HEK293 (cell line): ENCODE measurements at regions not wholly inside any gene's neighbourhood (a gene's known extent, or its start where the extent isn't known, plus 50 kb on each side); places are given as distances from the start of the nearest gene placed in this dataset.

ENCODE experiments used
- YY2 ChIP-seq: fragments of 450-650 bp; formaldehyde crosslinking; IDR thresholded peaks from 2 replicates; pipeline ENCODE4 v1.5.1; 2016; ENCODE audit warnings: missing biosample characterization, missing genetic modification characterization
- ZEB2 ChIP-seq: fragments of 450-650 bp; formaldehyde crosslinking; IDR thresholded peaks from 2 replicates; pipeline ENCODE4 v1.5.1; 2016; ENCODE audit warnings: missing biosample characterization, missing genetic modification characterization
- ZFP3 ChIP-seq: fragments of 450-650 bp; formaldehyde crosslinking; IDR thresholded peaks from 2 replicates; pipeline ENCODE4 v1.5.1; 2016; ENCODE audit warnings: low read depth, missing biosample characterization, missing genetic modification characterization
- ZNF146 ChIP-seq: fragments of 450-650 bp; formaldehyde crosslinking; IDR thresholded peaks from 2 replicates; pipeline ENCODE4 v1.5.1; 2016; ENCODE audit warnings: missing biosample characterization, missing genetic modification characterization
- ZNF174 ChIP-seq: fragments of 450-650 bp; formaldehyde crosslinking; IDR thresholded peaks from 2 replicates; pipeline ENCODE4 v1.5.0; 2017; ENCODE audit warnings: missing biosample characterization, mild to moderate bottlenecking, missing genetic modification characterization
- ZNF530 ChIP-seq: fragments of 450-650 bp; formaldehyde crosslinking; IDR thresholded peaks from 2 replicates; pipeline ENCODE4 v1.5.1; 2016; ENCODE audit warnings: low read depth, missing biosample characterization, missing genetic modification characterization
- ZNF596 ChIP-seq: fragments of 450-650 bp; IDR thresholded peaks from 2 replicates; pipeline ENCODE4 v1.5.0; 2018; ENCODE audit warnings: missing biosample characterization, mild to moderate bottlenecking, missing genetic modification characterization, moderate library complexity
- ZNF677 ChIP-seq: fragments of 450-650 bp; IDR thresholded peaks from 2 replicates; pipeline ENCODE4 v1.5.0; 2018; ENCODE audit warnings: missing biosample characterization, mild to moderate bottlenecking, missing genetic modification characterization, moderate library complexity
- TF ChIP-seq, protein P1 (sequence below): fragments of 450-650 bp; formaldehyde crosslinking; IDR thresholded peaks from 2 replicates; pipeline ENCODE4 v1.5.1; 2016; ENCODE audit warnings: missing biosample characterization, missing genetic modification characterization
- TF ChIP-seq, protein P2 (sequence below): fragments of 450-650 bp; formaldehyde crosslinking; IDR thresholded peaks from 2 replicates; pipeline ENCODE4 v1.5.1; 2016; ENCODE audit warnings: missing biosample characterization, missing genetic modification characterization

DNA sequence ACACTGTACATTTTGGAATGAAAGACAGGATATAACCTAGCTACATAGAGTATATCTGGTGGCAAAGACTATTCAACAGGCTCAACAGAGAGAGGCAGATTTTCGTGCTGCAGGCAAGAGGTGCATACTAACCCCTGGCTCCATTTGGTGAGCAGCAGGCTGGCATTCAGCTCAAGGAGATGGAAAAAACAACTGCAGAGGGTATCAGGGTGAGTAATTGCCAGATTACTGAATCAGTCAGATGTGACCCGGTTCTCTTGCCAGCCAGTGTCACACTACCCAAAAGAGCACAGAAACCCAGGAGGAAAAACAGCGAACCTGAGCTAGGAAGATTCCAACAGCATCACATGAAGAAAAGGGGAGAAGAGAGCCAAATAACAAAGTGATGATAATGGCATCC is 130.4 kb upstream of the PRLR start:
- TF ChIP-seq, protein P1, sequence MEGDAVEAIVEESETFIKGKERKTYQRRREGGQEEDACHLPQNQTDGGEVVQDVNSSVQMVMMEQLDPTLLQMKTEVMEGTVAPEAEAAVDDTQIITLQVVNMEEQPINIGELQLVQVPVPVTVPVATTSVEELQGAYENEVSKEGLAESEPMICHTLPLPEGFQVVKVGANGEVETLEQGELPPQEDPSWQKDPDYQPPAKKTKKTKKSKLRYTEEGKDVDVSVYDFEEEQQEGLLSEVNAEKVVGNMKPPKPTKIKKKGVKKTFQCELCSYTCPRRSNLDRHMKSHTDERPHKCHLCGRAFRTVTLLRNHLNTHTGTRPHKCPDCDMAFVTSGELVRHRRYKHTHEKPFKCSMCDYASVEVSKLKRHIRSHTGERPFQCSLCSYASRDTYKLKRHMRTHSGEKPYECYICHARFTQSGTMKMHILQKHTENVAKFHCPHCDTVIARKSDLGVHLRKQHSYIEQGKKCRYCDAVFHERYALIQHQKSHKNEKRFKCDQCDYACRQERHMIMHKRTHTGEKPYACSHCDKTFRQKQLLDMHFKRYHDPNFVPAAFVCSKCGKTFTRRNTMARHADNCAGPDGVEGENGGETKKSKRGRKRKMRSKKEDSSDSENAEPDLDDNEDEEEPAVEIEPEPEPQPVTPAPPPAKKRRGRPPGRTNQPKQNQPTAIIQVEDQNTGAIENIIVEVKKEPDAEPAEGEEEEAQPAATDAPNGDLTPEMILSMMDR (tag by site-specific recombination), result no peak
- TF ChIP-seq ZFP3 (tag by site-specific recombination), result no peak
- TF ChIP-seq, protein P2, sequence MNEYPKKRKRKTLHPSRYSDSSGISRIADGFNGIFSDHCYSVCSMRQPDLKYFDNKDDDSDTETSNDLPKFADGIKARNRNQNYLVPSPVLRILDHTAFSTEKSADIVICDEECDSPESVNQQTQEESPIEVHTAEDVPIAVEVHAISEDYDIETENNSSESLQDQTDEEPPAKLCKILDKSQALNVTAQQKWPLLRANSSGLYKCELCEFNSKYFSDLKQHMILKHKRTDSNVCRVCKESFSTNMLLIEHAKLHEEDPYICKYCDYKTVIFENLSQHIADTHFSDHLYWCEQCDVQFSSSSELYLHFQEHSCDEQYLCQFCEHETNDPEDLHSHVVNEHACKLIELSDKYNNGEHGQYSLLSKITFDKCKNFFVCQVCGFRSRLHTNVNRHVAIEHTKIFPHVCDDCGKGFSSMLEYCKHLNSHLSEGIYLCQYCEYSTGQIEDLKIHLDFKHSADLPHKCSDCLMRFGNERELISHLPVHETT (tag by site-specific recombination), result no peak
- TF ChIP-seq ZNF174 (tag by site-specific recombination), result no peak
- no peak for TF ChIP-seq ZNF677 (tag by site-specific recombination)
- no peak for TF ChIP-seq ZEB2 (tag by site-specific recombination)
- no peak for TF ChIP-seq YY2
- TF ChIP-seq ZNF596, result no peak
- no peak for TF ChIP-seq ZNF146
- TF ChIP-seq ZNF530 (tag by site-specific recombination), result no peak
